Mucosa of stomach (tissue), 1 donor: ENCODE measurements at regions not wholly inside any gene's neighbourhood (a gene's known extent, or its start where the extent isn't known, plus 50 kb on each side); places are given as distances from the start of the nearest gene placed in this dataset.

Experiments used
- H3K27me3 ChIP-seq: one replicate; pipeline ENCODE4 v1.7.0; 2013; ENCODE audit warnings: mild to moderate bottlenecking, low read length; ENCODE audit not compliant: control insufficient read depth, insufficient read depth
- H3K36me3 ChIP-seq: one replicate; pipeline ENCODE4 v1.7.0; 2013; ENCODE audit warnings: low read length; ENCODE audit not compliant: control insufficient read depth, insufficient read depth
- H3K4me1 ChIP-seq: one replicate; pipeline ENCODE4 v1.7.0; 2013; ENCODE audit warnings: mild to moderate bottlenecking, low read length; ENCODE audit not compliant: control insufficient read depth, insufficient read depth
- H3K4me3 ChIP-seq: one replicate; pipeline ENCODE4 v1.7.0; 2013; ENCODE audit warnings: low read length
- H3K9ac ChIP-seq: one replicate; pipeline ENCODE4 v1.7.0; 2013; ENCODE audit warnings: mild to moderate bottlenecking, low read length, moderate library complexity
- H3K9me3 ChIP-seq: one replicate; pipeline ENCODE4 v1.7.0; 2013; ENCODE audit warnings: mild to moderate bottlenecking, low read length, moderate library complexity; ENCODE audit not compliant: control insufficient read depth
- donor health status: Pancreatic carcinoma.

DNA sequence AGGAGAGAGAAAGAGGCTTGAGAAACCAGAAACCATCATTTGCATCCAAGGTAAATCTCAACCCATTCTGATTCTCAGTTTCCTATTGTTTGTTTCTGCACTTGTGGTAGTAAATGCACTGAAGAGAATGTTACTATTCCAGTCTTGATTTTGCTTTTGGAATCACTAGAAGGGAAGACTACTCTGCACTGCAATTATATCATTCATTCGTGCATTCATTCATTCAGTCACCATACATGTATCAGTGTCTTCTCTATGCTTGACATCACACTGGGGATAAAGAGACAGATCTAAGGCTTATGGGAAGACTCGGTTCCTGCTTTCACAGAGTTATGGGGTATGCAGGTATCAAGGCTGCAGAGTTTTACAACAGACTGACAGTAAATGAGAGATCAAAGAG, 90.3 kb upstream of the EGLN3 start:
- Histone ChIP-seq H3K27me3 (no peaks in the 10 kb centered on the region), H3K4me1 (peaks cover 33% of the 10 kb centered on the region), H3K36me3 (no peaks in the 10 kb centered on the region), H3K4me3 (no peak overlapping the region), H3K9ac (no peak overlapping the region), H3K9me3 (no peaks in the 10 kb centered on the region)

DNA sequence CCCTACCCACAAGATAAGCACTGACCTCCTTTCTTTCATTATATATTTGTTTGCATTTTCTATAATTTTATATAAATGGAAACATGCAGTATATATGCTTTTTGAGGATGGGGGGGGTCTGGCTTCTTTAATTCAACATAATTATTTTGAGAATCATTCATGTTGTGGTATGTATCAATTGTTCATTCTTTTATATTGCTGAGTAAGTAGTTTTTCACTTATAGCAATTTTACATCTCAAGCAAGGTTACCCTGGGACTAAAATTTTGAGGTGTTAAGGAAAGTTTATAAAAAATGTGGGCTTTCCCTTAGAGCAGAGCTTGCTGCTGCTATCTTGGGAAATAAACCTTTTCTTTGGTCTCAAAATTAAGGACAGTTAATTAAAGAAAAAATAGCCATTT, 89.9 kb upstream of the EGLN3 start:
- peaks cover 38% of the 10 kb centered on the region for H3K4me1 ChIP-seq
- H3K9ac ChIP-seq: no peak overlapping the region
- H3K9me3 ChIP-seq: no peaks in the 10 kb centered on the region
- no peaks in the 10 kb centered on the region for H3K36me3 ChIP-seq
- H3K4me3 ChIP-seq: no peak overlapping the region
- no peaks in the 10 kb centered on the region for H3K27me3 ChIP-seq

DNA sequence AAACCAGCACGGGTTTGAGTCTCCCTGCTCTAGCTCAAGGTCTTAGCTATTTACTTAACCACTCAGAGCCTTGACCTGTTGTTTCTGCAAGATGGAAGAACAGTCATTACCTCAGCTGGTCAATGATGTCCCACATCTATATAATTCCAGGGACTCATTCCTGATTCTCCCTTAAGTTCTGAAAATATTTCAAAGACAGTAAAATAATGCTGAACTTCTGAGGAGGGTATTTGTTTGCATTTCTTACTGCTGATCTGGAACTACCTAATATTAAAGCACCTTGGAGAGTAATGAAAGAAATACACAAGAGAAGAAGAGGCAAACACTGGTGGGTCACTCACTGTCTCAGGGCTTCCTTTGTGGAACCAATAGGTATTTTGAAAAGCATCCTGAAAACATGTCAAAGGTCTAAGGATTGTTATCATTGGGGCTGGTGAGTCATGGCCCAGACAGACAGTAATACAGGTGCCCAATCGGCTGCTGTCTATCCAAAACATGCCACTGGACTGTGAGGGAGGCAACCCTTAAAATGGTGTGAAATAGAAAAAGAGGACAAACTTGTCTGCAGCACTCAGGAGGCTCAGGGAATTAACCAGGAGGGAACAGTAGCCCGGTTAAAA, 88.7 kb upstream of the EGLN3 start:
- Histone ChIP-seq H3K4me3 (no peak overlapping the region), H3K9ac (no peak overlapping the region), H3K9me3 (no peaks in the 10 kb centered on the region), H3K36me3 (no peaks in the 10 kb centered on the region), H3K27me3 (no peaks in the 10 kb centered on the region), H3K4me1 (peaks cover 50% of the 10 kb centered on the region)

DNA sequence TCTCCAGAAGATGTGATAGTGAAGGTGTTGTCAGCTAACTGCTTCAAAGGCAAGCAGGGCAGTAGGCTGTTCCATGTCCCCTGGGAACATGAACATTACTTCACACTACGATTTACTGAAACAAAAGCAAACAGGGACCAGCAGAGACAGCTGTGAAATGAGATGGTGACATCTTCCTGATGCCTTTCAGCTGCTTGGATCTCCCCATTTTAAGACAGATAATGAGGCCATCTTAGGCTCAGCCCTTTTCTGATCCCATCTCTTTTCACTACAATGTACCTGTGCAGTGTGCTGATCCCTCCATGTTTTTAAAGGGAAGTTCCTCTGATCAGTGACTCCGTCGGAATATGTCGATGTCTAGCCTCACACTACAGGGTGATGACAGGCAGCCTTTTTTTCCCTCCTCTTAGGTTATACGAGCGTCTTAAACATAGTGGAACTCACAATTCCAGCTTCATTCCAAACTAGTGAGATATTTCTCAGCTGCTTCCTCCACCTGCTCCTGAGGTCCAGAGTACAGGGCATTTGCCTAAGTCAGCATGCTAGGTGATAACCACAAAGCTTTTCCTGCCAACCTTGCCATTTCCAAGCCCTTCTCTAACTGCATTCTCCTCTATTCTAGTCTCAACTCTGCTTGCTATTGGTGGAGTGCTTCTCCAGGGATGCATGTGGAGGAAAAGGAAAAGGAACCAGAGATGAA, 87.6 kb upstream of the EGLN3 start:
- no peaks in the 10 kb centered on the region for H3K27me3 ChIP-seq
- H3K4me1 ChIP-seq: peaks cover 42% of the 10 kb centered on the region
- no peaks in the 10 kb centered on the region for H3K9me3 ChIP-seq
- H3K9ac ChIP-seq: no peak overlapping the region
- no peaks in the 10 kb centered on the region for H3K36me3 ChIP-seq
- H3K4me3 ChIP-seq: no peak overlapping the region

DNA sequence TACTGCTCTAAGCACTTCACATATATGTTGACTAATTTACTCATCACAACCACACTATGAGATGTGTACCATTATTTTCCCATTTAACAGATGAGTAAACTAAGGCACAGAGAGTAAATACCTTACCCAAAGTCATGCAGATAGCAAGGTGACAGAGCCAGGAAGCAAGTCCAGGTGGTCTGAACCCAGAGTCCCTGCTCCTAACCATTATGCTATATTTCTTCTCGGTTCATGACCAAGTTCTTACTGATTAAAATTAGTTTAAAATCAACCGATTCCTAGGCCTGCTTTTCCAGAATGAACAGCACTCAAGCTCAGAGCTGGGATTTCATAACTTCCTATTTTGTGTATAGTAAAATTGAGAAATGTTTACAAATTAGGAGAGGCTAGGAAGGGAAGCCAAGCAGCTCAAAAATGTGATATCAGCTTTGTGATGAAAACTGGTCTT, 85.5 kb upstream of the EGLN3 start:
- Histone ChIP-seq H3K9ac (no peak overlapping the region), H3K4me1 (peaks cover 48% of the 10 kb centered on the region), H3K36me3 (no peaks in the 10 kb centered on the region), H3K4me3 (no peak overlapping the region), H3K27me3 (no peaks in the 10 kb centered on the region), H3K9me3 (no peaks in the 10 kb centered on the region)

DNA sequence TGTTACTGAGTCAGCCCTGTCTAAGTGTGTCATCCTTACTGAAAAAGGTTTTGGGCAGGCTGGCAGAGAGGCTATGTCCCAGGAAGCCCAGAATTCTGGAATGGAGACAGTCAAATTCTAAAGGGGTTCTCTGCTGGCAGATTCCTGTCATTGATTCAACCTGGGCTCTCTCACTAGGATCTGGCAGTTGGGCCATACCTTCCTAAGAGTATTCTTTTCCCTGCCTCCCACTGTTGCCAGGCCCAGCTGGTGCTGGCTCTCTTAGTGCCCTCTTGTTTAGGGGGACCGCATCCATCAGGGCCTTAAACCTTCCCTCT, 85.0 kb upstream of the EGLN3 start:
- Histone ChIP-seq H3K4me3 (no peak overlapping the region), H3K4me1 (peaks cover 52% of the 10 kb centered on the region), H3K9ac (no peak overlapping the region), H3K27me3 (no peaks in the 10 kb centered on the region), H3K9me3 (no peaks in the 10 kb centered on the region), H3K36me3 (no peaks in the 10 kb centered on the region)

DNA sequence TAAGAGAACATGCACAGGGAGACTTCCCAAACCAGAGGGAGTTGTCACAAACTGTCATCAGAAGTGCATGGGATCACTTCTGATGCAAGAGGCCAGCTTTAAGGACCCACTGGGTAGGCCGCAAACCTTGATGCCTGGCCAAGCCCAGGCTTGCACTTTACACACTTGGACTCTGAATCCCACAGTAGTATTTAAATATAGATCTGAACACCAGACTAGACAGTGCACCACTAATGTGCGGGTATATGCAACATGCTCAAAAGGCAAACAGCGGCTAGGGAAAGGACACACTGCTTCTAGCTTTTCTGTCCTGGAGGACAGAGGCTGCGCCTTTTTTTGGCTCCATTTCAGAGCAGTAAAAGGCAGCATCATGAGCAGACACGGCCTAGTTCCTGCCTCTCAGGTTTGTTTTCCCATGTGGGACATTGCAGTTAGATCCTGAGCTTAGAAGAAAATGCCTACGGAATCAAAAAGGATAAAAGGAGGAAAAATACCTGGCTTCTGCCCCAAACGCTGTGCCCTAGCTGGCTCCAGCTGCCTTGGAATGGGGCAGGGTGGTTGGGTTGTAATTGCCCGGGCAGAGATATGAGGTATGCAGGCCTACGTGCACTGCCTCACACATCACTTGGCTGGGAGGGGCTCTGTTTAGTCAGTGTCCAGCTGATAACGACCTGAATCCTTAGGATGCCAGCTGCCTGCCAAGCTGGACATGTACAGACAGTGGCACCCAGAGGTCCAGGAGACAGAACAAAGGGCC, 84.5 kb upstream of the EGLN3 start:
- Histone ChIP-seq H3K4me1 (peaks cover 55% of the 10 kb centered on the region), H3K9ac (no peak overlapping the region), H3K27me3 (no peaks in the 10 kb centered on the region), H3K4me3 (no peak overlapping the region), H3K9me3 (no peaks in the 10 kb centered on the region), H3K36me3 (no peaks in the 10 kb centered on the region)

DNA sequence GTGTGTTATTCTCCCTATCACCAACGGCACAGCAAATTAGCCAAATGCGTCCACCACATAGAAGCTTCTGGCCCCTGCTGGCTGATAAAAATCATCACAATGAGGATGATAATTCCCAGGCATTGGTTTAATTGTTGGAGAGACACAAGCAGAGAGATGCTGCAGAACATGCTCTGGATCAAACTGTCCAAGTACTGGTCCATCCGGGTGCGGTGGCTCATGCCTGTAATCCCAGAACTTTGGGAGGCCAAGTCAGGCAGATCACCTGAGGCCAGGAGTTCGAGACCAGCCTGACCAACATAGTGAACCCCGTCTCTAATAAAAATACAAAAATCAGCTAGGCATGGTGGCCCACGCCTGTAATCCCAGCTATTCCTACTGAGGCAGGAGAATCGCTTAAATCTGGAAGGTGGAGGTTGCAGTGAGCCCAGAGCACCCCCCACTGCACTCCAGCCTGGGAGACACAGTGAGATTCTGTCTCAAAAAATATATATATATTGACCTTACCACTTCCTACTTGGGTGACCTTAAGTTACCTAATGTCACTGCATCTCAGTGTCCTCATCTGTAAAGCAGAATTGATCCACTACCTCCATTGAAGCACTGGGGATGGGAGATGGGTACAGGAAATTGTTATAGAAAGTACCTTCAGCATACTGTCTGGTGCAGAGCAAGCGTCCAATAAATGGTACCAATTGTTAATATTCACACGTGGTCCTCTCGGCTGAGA, 83.7 kb upstream of the EGLN3 start:
- no peak overlapping the region for H3K9ac ChIP-seq
- H3K4me1 ChIP-seq: peaks cover 63% of the 10 kb centered on the region
- no peaks in the 10 kb centered on the region for H3K9me3 ChIP-seq
- no peaks in the 10 kb centered on the region for H3K36me3 ChIP-seq
- H3K4me3 ChIP-seq: no peak overlapping the region
- H3K27me3 ChIP-seq: no peaks in the 10 kb centered on the region

DNA sequence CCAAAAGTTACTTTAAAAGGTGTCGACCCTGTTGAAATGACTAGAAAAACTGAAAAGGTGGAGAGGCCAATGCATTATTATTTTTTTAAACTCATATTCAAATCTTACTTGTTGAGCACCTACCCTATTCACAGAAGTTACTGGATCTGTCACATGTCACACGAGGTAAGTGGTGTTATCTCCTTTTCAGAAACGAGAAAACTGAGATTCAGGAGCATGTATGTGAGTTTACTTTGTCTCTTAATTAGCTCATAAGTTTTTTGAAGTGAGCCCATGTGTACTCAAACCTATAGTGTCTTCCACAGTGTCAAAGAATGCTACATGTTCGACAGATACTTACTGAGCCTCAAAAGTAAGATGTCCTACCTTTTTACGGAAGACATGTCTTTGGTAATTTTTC, 81.8 kb upstream of the EGLN3 start:
- Histone ChIP-seq H3K4me3 (no peak overlapping the region), H3K9ac (no peak overlapping the region), H3K4me1 (peaks cover 54% of the 10 kb centered on the region), H3K27me3 (no peaks in the 10 kb centered on the region), H3K9me3 (no peaks in the 10 kb centered on the region), H3K36me3 (no peaks in the 10 kb centered on the region)

DNA sequence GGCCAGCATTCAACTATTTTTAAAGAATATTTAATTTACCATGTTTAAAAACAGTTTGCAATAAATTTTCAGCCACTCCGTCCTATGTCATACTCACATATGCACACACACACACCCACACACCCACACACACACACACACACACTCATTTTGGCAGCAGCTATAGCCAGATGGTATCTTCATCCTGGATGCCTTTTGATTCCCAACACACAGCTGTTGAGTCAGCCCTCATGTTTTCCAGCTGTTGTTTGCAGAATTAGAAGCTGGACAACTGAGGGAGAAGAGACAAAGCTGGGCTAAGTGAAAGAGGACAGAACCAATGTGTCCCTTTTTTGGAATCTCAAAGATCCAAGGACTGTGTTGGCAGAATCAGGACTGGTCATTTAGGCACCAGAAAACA, 80.0 kb upstream of the EGLN3 start:
- Histone ChIP-seq H3K4me1 (peaks cover 41% of the 10 kb centered on the region), H3K27me3 (no peaks in the 10 kb centered on the region), H3K4me3 (no peak overlapping the region), H3K36me3 (no peaks in the 10 kb centered on the region), H3K9ac (no peak overlapping the region), H3K9me3 (no peaks in the 10 kb centered on the region)

DNA sequence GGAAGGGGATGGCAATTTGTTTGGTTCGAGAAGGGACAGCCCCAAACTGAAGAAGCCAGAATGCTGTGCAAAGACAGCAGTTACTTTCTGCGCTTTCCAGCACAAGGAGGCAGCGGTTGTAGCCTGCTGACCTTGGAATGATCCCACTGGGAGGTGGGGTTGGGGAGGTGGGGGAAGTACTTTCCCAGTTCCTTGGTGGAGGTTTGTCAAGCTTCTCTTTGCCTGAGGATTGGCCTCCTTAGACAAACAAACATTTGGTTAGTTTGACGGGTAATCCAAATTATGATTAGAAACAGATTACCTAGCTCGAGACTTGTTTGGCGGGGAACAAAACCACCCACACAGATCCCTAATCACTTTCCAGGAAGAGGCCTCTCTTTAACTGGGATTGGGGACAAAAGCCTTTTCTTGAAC, 79.1 kb upstream of the EGLN3 start:
- peaks cover 35% of the 10 kb centered on the region for H3K4me1 ChIP-seq
- H3K27me3 ChIP-seq: no peaks in the 10 kb centered on the region
- H3K36me3 ChIP-seq: no peaks in the 10 kb centered on the region
- no peak overlapping the region for H3K4me3 ChIP-seq
- H3K9me3 ChIP-seq: no peaks in the 10 kb centered on the region
- H3K9ac ChIP-seq: peak overlapping the region; percentile 31

DNA sequence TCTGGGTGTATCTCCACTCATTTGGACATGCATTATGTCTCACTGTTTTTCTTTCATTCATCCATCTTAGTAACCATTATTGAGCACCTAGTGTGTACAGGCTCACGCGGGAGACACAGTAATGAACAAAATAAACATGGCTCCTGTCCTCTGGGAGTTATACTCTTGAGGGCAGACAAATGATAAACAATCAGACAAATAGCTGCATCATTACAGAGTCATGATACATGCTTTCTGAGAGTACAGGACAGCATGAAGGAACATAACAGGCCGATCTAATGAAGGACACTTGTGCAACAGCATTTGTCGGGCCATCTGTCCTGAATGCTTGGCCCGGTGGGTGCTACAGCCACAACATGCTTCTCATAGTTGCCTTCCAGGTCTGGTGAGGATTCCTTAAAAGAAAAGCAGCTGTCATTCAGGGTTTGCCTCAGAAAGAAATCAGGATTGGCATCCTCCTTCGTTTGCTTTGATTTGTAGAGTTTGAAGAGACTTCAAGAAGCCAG, 77.2 kb upstream of the EGLN3 start:
- Histone ChIP-seq H3K9me3 (no peaks in the 10 kb centered on the region), H3K4me3 (no peak overlapping the region), H3K27me3 (no peaks in the 10 kb centered on the region), H3K4me1 (peaks cover 43% of the 10 kb centered on the region), H3K36me3 (no peaks in the 10 kb centered on the region), H3K9ac (no peak overlapping the region)
